Peyer's patch (tissue), 4 donors: ENCODE measurements at regions not wholly inside any gene's neighbourhood (a gene's known extent, or its start where the extent isn't known, plus 50 kb on each side); places are given as distances from the start of the nearest gene placed in this dataset.

Source experiments
- DNase-seq, 3 donors: peaks; one replicate each; pipeline ENCODE4 v3.0.0-alpha.2; 2017 to 2019
- H3K27ac ChIP-seq, 4 donors: fragments of 200-600 bp; sonication (generic); one replicate each; pipeline ENCODE4 v1.5.1; 2016 to 2019
- H3K27me3 ChIP-seq, 2 donors: fragments of 200-600 bp; sonication (generic); one replicate each; pipeline ENCODE4 v1.5.1; 2019
- H3K36me3 ChIP-seq, 3 donors: fragments of 200-600 bp; sonication (generic); one replicate each; pipeline ENCODE4 v1.5.1; 2016 to 2019
- H3K4me1 ChIP-seq, 4 donors: fragments of 200-600 bp; sonication (generic); one replicate each; pipeline ENCODE4 v1.5.1; 2016 to 2019
- H3K4me3 ChIP-seq, 4 donors: fragments of 200-600 bp; sonication (generic); 1 replicate in 3 of 4; 2 replicates in 1 of 4; pipeline ENCODE4 v1.5.1; 2016 to 2019; ENCODE audit warnings: mild to moderate bottlenecking in 1 of 4
- H3K9me3 ChIP-seq, 4 donors: fragments of 200-600 bp; sonication (generic); one replicate each; pipeline ENCODE4 v1.5.1; 2016 to 2019; ENCODE audit warnings: mild to moderate bottlenecking in 1 of 4
- POLR2A ChIP-seq, 2 donors: fragments of 450-650 bp; IDR thresholded peaks; one replicate each; pipeline ENCODE4 v1.5.1; 2017; ENCODE audit warnings: antibody characterized with exemption in 2 of 2, mild to moderate bottlenecking in 2 of 2, moderate library complexity in 2 of 2
- TF ChIP-seq, protein P1 (sequence below), 6 experiments: fragments of 450-650 bp in 4 of 6; fragments of 200-600 bp in 2 of 6; sonication (generic) in 1 of 6; IDR thresholded peaks; one replicate each; pipeline ENCODE4 v1.5.1; 2017 to 2019; ENCODE audit warnings: antibody characterized with exemption in 6 of 6, mild to moderate bottlenecking in 3 of 6, moderate library complexity in 1 of 6

DNA sequence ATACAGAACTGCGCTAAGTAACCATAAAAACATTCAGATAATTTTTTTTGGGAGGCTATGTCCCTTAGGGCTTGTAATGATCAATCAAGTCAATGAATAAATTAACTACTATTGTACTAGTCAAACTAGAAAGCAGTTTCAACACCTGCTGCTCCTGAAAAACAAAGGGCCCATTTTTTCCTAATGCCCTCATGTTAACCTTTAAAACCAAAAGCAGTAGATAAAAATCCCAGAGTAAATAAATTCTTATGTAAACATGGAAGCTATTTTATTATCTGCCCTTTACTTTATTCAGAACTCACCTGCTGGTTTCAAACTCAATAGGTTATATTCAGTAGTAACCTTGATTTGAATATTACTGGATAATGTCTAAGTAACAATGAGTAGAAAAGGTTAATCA lies 159.5 kb upstream of the STARD13 start:
- H3K4me1 ChIP-seq, result no peaks in the 10 kb centered on the region
- H3K36me3 ChIP-seq, result no peaks in the 10 kb centered on the region
- no peaks in the 10 kb centered on the region for H3K9me3 ChIP-seq
- TF ChIP-seq POLR2A (IDR thresholded peaks at IDR 0.05), result no peak
- TF ChIP-seq, protein P1, sequence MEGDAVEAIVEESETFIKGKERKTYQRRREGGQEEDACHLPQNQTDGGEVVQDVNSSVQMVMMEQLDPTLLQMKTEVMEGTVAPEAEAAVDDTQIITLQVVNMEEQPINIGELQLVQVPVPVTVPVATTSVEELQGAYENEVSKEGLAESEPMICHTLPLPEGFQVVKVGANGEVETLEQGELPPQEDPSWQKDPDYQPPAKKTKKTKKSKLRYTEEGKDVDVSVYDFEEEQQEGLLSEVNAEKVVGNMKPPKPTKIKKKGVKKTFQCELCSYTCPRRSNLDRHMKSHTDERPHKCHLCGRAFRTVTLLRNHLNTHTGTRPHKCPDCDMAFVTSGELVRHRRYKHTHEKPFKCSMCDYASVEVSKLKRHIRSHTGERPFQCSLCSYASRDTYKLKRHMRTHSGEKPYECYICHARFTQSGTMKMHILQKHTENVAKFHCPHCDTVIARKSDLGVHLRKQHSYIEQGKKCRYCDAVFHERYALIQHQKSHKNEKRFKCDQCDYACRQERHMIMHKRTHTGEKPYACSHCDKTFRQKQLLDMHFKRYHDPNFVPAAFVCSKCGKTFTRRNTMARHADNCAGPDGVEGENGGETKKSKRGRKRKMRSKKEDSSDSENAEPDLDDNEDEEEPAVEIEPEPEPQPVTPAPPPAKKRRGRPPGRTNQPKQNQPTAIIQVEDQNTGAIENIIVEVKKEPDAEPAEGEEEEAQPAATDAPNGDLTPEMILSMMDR (IDR thresholded peaks at IDR 0.05), result no peak
- no peak overlapping the region for H3K4me3 ChIP-seq
- no peak overlapping the region for H3K27ac ChIP-seq
- no peaks in the 10 kb centered on the region for H3K27me3 ChIP-seq
- DNase-seq, result no peak

DNA sequence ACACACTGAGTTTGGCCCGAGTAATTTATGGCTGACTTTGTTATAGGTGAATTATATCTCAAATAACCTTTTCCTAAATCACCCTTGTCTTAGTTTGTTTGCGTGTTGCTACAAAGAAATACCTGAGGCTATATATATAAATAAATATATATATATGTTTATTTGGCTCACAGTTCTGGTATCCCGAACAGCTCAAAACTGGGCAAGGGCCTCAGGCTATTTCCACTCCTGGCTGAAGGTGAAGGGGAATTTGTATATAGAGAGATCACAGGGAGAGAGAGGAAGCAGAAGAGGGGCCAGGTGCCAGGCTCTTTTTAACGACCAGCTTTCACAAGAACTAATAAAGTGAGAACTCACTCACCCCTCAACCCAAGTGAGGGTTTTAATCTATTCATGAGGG lies 159.9 kb upstream of the STARD13 start:
- no peak overlapping the region for H3K27ac ChIP-seq
- H3K4me1 ChIP-seq, result no peaks in the 10 kb centered on the region
- H3K27me3 ChIP-seq, result no peaks in the 10 kb centered on the region
- no peak for DNase-seq
- TF ChIP-seq, protein P1 (IDR thresholded peaks at IDR 0.05), result no peak
- no peak for TF ChIP-seq POLR2A (IDR thresholded peaks at IDR 0.05)
- H3K9me3 ChIP-seq, result no peaks in the 10 kb centered on the region
- H3K36me3 ChIP-seq, result no peaks in the 10 kb centered on the region
- no peak overlapping the region for H3K4me3 ChIP-seq

DNA sequence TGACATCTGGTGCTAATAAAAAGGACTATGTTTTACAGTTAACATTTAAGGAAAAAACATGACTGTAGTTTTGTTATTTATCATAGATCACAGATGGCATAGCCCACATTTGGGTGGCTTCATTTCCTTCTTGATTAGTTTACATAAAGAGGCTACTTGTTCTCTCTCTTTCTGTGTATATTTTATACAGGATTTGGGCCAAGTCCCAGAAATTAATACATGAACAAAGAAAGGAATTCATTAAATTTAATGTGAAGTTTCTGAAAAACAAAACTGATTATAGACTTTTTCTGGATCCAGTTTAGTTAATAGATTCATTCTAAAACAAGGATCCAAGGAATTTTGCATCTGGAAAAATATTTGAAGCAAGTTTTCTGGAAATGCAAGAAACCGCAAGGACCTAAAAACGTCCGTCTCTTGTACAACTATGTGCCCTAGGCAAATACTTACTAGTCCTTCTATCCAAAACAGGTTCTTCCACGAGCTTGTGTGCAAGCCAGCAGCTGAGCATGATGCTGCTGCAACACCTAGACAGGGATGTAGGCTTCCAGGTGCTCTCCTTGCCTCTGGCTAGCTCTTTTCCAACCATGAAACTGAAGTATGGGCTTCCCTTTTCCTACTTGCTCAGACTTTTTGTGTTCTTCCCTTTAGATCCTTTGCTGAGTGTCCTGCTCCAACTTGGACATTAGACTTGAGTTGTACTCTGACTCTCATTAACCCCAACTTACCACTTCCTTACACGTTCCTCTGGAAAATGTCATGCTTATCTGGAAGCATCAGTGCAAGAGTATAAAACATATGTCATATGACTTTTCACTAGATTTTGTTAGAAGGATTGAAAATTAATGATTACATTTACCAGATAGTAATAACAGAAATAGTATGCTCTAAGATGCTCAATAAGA lies 161.5 kb upstream of the STARD13 start:
- H3K27me3 ChIP-seq, result no peaks in the 10 kb centered on the region
- TF ChIP-seq POLR2A (IDR thresholded peaks at IDR 0.05), result no peak
- TF ChIP-seq, protein P1 (IDR thresholded peaks at IDR 0.05), result no peak
- H3K4me3 ChIP-seq, result no peak overlapping the region
- no peak for DNase-seq
- no peaks in the 10 kb centered on the region for H3K9me3 ChIP-seq
- H3K36me3 ChIP-seq, result no peaks in the 10 kb centered on the region
- H3K27ac ChIP-seq, result no peak overlapping the region
- no peaks in the 10 kb centered on the region for H3K4me1 ChIP-seq

DNA sequence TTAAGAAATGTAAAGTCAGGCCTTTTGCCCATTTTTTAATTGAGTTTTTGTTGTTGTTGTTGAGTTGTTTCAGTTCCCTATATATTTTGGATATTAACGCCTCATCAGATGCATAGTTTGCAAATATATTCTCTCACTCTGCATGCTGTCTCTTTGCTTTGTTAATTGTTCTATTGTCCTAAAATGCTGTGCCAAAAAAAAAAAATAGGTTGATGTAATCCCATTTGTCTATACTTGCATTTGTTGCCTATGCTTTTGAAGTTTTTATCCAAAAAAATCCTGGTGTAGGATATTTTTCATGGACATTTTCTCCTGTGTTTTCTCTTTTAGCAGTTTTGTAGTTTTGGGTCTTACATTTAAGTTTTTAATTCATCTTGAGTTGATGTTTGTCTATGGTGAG lies 163.3 kb upstream of the STARD13 start:
- no peak for TF ChIP-seq POLR2A (IDR thresholded peaks at IDR 0.05)
- TF ChIP-seq, protein P1 (IDR thresholded peaks at IDR 0.05), result no peak
- H3K36me3 ChIP-seq, result no peaks in the 10 kb centered on the region
- no peaks in the 10 kb centered on the region for H3K4me1 ChIP-seq
- no peaks in the 10 kb centered on the region for H3K9me3 ChIP-seq
- no peak for DNase-seq
- H3K27me3 ChIP-seq, result no peaks in the 10 kb centered on the region
- no peak overlapping the region for H3K27ac ChIP-seq
- H3K4me3 ChIP-seq, result no peak overlapping the region

- Histone ChIP-seq H3K4me3 (no peak overlapping the region), H3K27me3 (no peaks in the 10 kb centered on the region), H3K4me1 (no peaks in the 10 kb centered on the region), H3K27ac (no peak overlapping the region), H3K9me3 (no peaks in the 10 kb centered on the region), H3K36me3 (no peaks in the 10 kb centered on the region)
- DNase-seq, result no peak
- TF ChIP-seq, protein P1 (IDR thresholded peaks at IDR 0.05), result no peak
- TF ChIP-seq POLR2A (IDR thresholded peaks at IDR 0.05), result no peak
These were observed 165.6 kb upstream of the STARD13 start for GRCh38 chr13:33450956-33451709.
